H1 (cell line): ENCODE measurements at regions not wholly inside any gene's neighbourhood (a gene's known extent, or its start where the extent isn't known, plus 50 kb on each side); places are given as distances from the start of the nearest gene placed in this dataset.

Experiments
- CTCF ChIA-PET: fragments of 300-600 bp; sonication (Branson Sonifier 250); formaldehyde crosslinking; loops from one replicate; lab custom pipeline; 2021; ENCODE audit not compliant: partially characterized antibody; lab: Charles Lee
- POLR2A ChIA-PET: fragments of 300-600 bp; sonication (Branson Sonifier 250); formaldehyde crosslinking; loops from one replicate; lab custom pipeline; 2021; ENCODE audit warnings: inconsistent platforms; ENCODE audit not compliant: partially characterized antibody; lab: Charles Lee
- DNase-seq, 2 experiments: peaks; one replicate each; pipeline versions ENCODE4 v3.0.0 to v3.0.0-alpha.2; 2010 to 2022; ENCODE audit warnings: low spot score in 2 of 2, low read depth in 1 of 2, mixed read lengths in 1 of 2
- FAIRE-seq: peaks from 2 replicates; lab custom pipeline; 2011; peaks lifted over from hg19 to GRCh38; lab: Jason Lieb, UNC
- H2AFZ ChIP-seq: 2 replicates; pipeline ENCODE4 v1.8.1; 2012; ENCODE audit warnings: low read length, inconsistent platforms
- H2AK5ac ChIP-seq: 2 replicates; pipeline ENCODE4 v1.6.1; 2013; ENCODE audit warnings: low read depth, low read length
- H2BK120ac ChIP-seq: replicated peaks from 2 replicates; pipeline ENCODE3; 2013; ENCODE audit warnings: low read depth, low read length, inconsistent platforms
- H2BK12ac ChIP-seq: 2 replicates; pipeline ENCODE4 v1.6.1; 2013; ENCODE audit warnings: low read depth, low read length
- H2BK15ac ChIP-seq: 2 replicates; pipeline ENCODE4 v1.6.1; 2013; ENCODE audit warnings: low read length
- H2BK20ac ChIP-seq: 2 replicates; pipeline ENCODE4 v1.6.1; 2013; ENCODE audit warnings: low read length
- H2BK5ac ChIP-seq: 2 replicates; pipeline ENCODE4 v1.6.1; 2013; ENCODE audit warnings: low read depth, low read length
- H3K14ac ChIP-seq: 2 replicates; pipeline ENCODE4 v1.6.1; 2013; ENCODE audit warnings: inconsistent platforms; ENCODE audit not compliant: insufficient read length
- H3K18ac ChIP-seq: 2 replicates; pipeline ENCODE4 v1.6.1; 2013; ENCODE audit warnings: low read length; ENCODE audit errors: extremely low read depth
- H3K23ac ChIP-seq: 2 replicates; pipeline ENCODE4 v1.6.1; 2013; ENCODE audit warnings: inconsistent platforms; ENCODE audit not compliant: insufficient read length
- H3K23me2 ChIP-seq: 2 replicates; pipeline ENCODE4 v1.6.1; 2013; ENCODE audit warnings: low read depth, low read length
- H3K27ac ChIP-seq: 2 replicates; pipeline ENCODE4 v1.6.1; 2011; ENCODE audit warnings: low read depth, low read length, inconsistent platforms
- H3K27me3 ChIP-seq, 4 experiments: replicated peaks in 1 of 4; 1 replicate in 1 of 4; 2 replicates in 3 of 4; pipeline versions ENCODE4 v1.6.1 to v1.8.1; 2011 to 2013; ENCODE audit warnings: low read length in 3 of 4, mild to moderate bottlenecking in 3 of 4, inconsistent platforms in 2 of 4, mixed read lengths in 2 of 4, moderate library complexity in 1 of 4; ENCODE audit not compliant: control insufficient read depth in 3 of 4, insufficient read depth in 3 of 4; ENCODE audit errors: extremely low read depth in 1 of 4
- H3K36me3 ChIP-seq, 4 experiments: 2 replicates each; pipeline versions ENCODE4 v1.6.1 to v1.8.1; 2011 to 2013; ENCODE audit warnings: mild to moderate bottlenecking in 4 of 4, low read length in 3 of 4, moderate library complexity in 2 of 4, control low read depth in 1 of 4, inconsistent platforms in 1 of 4; ENCODE audit not compliant: insufficient read depth in 4 of 4, control insufficient read depth in 2 of 4
- H3K4ac ChIP-seq: replicated peaks from 2 replicates; pipeline ENCODE3; 2013; ENCODE audit warnings: low read length, low read depth, mixed read lengths, inconsistent platforms; ENCODE audit not compliant: insufficient read length
- H3K4me1 ChIP-seq, 4 experiments: replicated peaks in 1 of 4; 1 replicate in 1 of 4; 2 replicates in 3 of 4; pipeline versions ENCODE4 v1.6.1 to v1.8.1; 2011 to 2013; ENCODE audit warnings: low read length in 3 of 4, inconsistent platforms in 2 of 4, mixed read lengths in 1 of 4; ENCODE audit not compliant: insufficient read depth in 4 of 4, control insufficient read depth in 3 of 4
- H3K4me2 ChIP-seq, 2 experiments: 2 replicates each; pipeline versions ENCODE4 v1.6.1 to v1.8.1; 2011 to 2013; ENCODE audit warnings: low read depth in 2 of 2, low read length in 2 of 2, control low read depth in 1 of 2, inconsistent platforms in 1 of 2, mild to moderate bottlenecking in 1 of 2; ENCODE audit not compliant: insufficient read depth in 1 of 2
- H3K4me3 ChIP-seq, 4 experiments: fragments of 200-600, 300-600 bp in 1 of 4; sonication (generic), shearing (Covaris generic), sonication (Bioruptor Twin) in 1 of 4; 2 replicates each; pipeline versions ENCODE4 v1.5.1 to v1.8.1; 2011 to 2016; ENCODE audit warnings: low read length in 4 of 4, low read depth in 3 of 4, control low read depth in 2 of 4, inconsistent platforms in 2 of 4, mild to moderate bottlenecking in 2 of 4, mixed read lengths in 1 of 4, moderate library complexity in 1 of 4; ENCODE audit not compliant: insufficient read depth in 2 of 4; ENCODE audit errors: extremely low read depth in 1 of 4
- H3K56ac ChIP-seq: replicated peaks from 2 replicates; pipeline ENCODE3; 2013; ENCODE audit warnings: low read depth, mild to moderate bottlenecking, mixed read lengths, low read length, inconsistent platforms; ENCODE audit not compliant: insufficient read length
- H3K79me1 ChIP-seq: 2 replicates; pipeline ENCODE4 v1.6.1; 2013; ENCODE audit warnings: low read depth, low read length, control low read depth
- H3K79me2 ChIP-seq, 2 experiments: 2 replicates each; pipeline versions ENCODE4 v1.6.1 to v1.8.1; 2012 to 2013; ENCODE audit warnings: low read length in 2 of 2, mild to moderate bottlenecking in 2 of 2, inconsistent platforms in 1 of 2; ENCODE audit not compliant: insufficient read depth in 2 of 2, control insufficient read depth in 1 of 2
- H3K9ac ChIP-seq, 4 experiments: replicated peaks in 1 of 4; 1 replicate in 1 of 4; 2 replicates in 3 of 4; pipeline versions ENCODE4 v1.6.1 to v1.8.1; 2011 to 2013; ENCODE audit warnings: low read depth in 3 of 4, low read length in 3 of 4, control low read depth in 2 of 4, mild to moderate bottlenecking in 2 of 4, moderate library complexity in 2 of 4, inconsistent platforms in 1 of 4; ENCODE audit errors: extremely low read depth in 1 of 4
- H3K9me3 ChIP-seq, 2 experiments: 2 replicates each; pipeline versions ENCODE4 v1.6.1 to v1.8.1; 2012 to 2013; ENCODE audit warnings: mild to moderate bottlenecking in 2 of 2, moderate library complexity in 2 of 2, control low read depth in 1 of 2, inconsistent platforms in 1 of 2, low read depth in 1 of 2, low read length in 1 of 2, mixed read lengths in 1 of 2; ENCODE audit not compliant: insufficient read depth in 2 of 2
- H4K20me1 ChIP-seq, 2 experiments: replicated peaks in 1 of 2; 2 replicates each; pipeline versions ENCODE3 to v1.8.1; 2011 to 2013; ENCODE audit warnings: inconsistent platforms in 2 of 2, low read length in 2 of 2, mild to moderate bottlenecking in 1 of 2; ENCODE audit not compliant: insufficient read depth in 2 of 2, control insufficient read depth in 1 of 2
- H4K5ac ChIP-seq: 2 replicates; pipeline ENCODE4 v1.6.1; 2013; ENCODE audit warnings: low read length, low read depth, mixed read lengths, inconsistent platforms; ENCODE audit not compliant: insufficient read length
- H4K8ac ChIP-seq: 2 replicates; pipeline ENCODE4 v1.8.0; 2013; ENCODE audit warnings: mild to moderate bottlenecking, moderate library complexity, low read length, inconsistent platforms; ENCODE audit not compliant: insufficient read depth; ENCODE audit errors: extremely low read depth
- H4K91ac ChIP-seq: replicated peaks from 2 replicates; pipeline ENCODE3; 2013; ENCODE audit warnings: low read length, mixed read lengths, inconsistent platforms; ENCODE audit not compliant: insufficient read length
- TCF12 ChIP-seq: IDR thresholded peaks from 2 replicates; pipeline ENCODE4 v1.6.1; 2011; ENCODE audit warnings: low read depth, mild to moderate bottlenecking, low read length
- whole genome bisulfite sequencing, 2 experiments: shearing (Covaris generic) in 1 of 2; methylation state at CpG; one replicate each; pipeline versions ENCODE4 v1.1.6 to v1.1.7; 2013 to 2015; ENCODE audit warnings: low lambda C conversion rate in 2 of 2, mixed read lengths in 2 of 2, inconsistent platforms in 1 of 2, low coverage in 1 of 2, missing lambda C conversion rate in 1 of 2; ENCODE audit not compliant: insufficient replicate concordance in 2 of 2, insufficient coverage in 1 of 2, insufficient read length in 1 of 2; ENCODE audit errors: extremely low coverage in 1 of 2, missing lambda C conversion rate in 1 of 2; 5-methylcytosine and 5-hydroxymethylcytosine counted together
- TF ChIP-seq, protein P1 (sequence below): IDR thresholded peaks from 2 replicates; pipeline ENCODE4 v1.6.1; 2012; ENCODE audit warnings: inconsistent platforms

DNA sequence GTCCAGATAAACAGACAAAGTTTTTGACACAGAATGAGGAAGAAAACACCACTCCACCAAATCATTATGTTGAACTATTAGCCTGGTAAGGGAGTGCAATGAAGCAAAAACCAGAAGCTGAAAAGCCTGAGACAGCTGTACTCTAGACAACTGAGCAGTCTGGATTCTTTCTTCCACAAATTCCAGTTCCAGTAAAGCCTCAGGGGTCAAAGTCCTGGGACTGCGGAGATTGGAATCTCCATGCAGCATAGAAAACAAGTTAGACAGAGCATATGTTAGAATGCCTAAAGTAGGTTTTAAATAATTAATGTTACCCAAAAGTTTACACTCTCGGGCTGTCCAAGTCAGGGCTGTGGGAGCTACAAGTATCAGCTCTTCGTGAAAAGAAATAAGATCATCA, 263.2 kb downstream of the TECRL start:
- H4K5ac ChIP-seq = no peak overlapping the region
- TF ChIP-seq, protein P1, sequence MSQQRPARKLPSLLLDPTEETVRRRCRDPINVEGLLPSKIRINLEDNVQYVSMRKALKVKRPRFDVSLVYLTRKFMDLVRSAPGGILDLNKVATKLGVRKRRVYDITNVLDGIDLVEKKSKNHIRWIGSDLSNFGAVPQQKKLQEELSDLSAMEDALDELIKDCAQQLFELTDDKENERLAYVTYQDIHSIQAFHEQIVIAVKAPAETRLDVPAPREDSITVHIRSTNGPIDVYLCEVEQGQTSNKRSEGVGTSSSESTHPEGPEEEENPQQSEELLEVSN = no peak
- TF ChIP-seq TCF12 = no peak
- POLR2A ChIA-PET = no interaction called here
- no peak overlapping the region for H3K18ac ChIP-seq
- H3K23ac ChIP-seq = no peak overlapping the region
- no peaks in the 10 kb centered on the region for H3K27me3 ChIP-seq
- H4K8ac ChIP-seq = no peak overlapping the region
- H3K23me2 ChIP-seq = no peaks in the 10 kb centered on the region
- no peaks in the 10 kb centered on the region for H3K79me2 ChIP-seq
- H3K56ac ChIP-seq = no peak overlapping the region
- H3K9me3 ChIP-seq = peaks cover 0 to 5% of the 10 kb centered on the region in 2 experiments; a peak in 3 of 4 replicates
- H2AK5ac ChIP-seq = no peak overlapping the region
- WGBS, 2 experiments = 97% methylated on average over 3 of the region's 3 CpGs; no CpG with 5 or more reads in 1 of the 2 experiments
- no peaks in the 10 kb centered on the region for H4K20me1 ChIP-seq
- CTCF ChIA-PET = interaction anchor here (1.3 to 1.6 kb wide), 2 partner anchors 10 to 12 kb away, joined by 4 read pairs; no protein-coding TSS in a partner anchor
- no peak overlapping the region for H3K4ac ChIP-seq
- no peak for FAIRE-seq
- no peak overlapping the region for H2BK15ac ChIP-seq
- no peak overlapping the region for H3K4me3 ChIP-seq
- H2AFZ ChIP-seq = no peak overlapping the region
- H3K14ac ChIP-seq = no peak overlapping the region
- no peak overlapping the region for H4K91ac ChIP-seq
- no peak overlapping the region for H3K9ac ChIP-seq
- H3K36me3 ChIP-seq = no peaks in the 10 kb centered on the region
- H2BK120ac ChIP-seq = no peak overlapping the region
- H3K79me1 ChIP-seq = no peaks in the 10 kb centered on the region
- H2BK20ac ChIP-seq = no peak overlapping the region
- DNase-seq = no peak
- H3K27ac ChIP-seq = no peak overlapping the region
- H2BK12ac ChIP-seq = no peak overlapping the region
- no peaks in the 10 kb centered on the region for H3K4me1 ChIP-seq
- no peak overlapping the region for H2BK5ac ChIP-seq
- no peak overlapping the region for H3K4me2 ChIP-seq
